GM12878 (cell line): ENCODE measurements at regions not wholly inside any gene's neighbourhood (a gene's known extent, or its start where the extent isn't known, plus 50 kb on each side); places are given as distances from the start of the nearest gene placed in this dataset.

Source experiments
- ATAC-seq: fragments of 200-7000 bp; cut with Tn5 transposase; 3 replicates; pipeline ENCODE4 v1.9.1; 2020; ENCODE audit warnings: mild to moderate bottlenecking, moderate library complexity
- BruUV-seq: library from RNA; stranded (reverse); fragments of 400-500 nt; replicated peaks from 2 replicates; lab custom pipeline; 2021; lab: Mats Ljungman, UMichigan
- CTCF ChIA-PET: fragments of 300-600 bp; sonication (Branson Sonifier 250); formaldehyde crosslinking; extraction: SDS; loops from one replicate; lab custom pipeline; 2021; ENCODE audit warnings: inconsistent platforms; lab: Yijun Ruan, JAX
- POLR2A ChIA-PET: fragments of 350-600 bp; formaldehyde crosslinking; extraction: SDS; loops from one replicate; lab custom pipeline; 2021; ENCODE audit warnings: inconsistent platforms; lab: Charles Lee
- RAD21 ChIA-PET: fragments of 300-600 bp; sonication (Branson Sonifier 250); formaldehyde crosslinking; loops from one replicate; lab custom pipeline; 2023; ENCODE audit warnings: antibody characterized with exemption; ENCODE audit not compliant: unreplicated experiment; lab: Charles Lee
- SMC1A ChIA-PET: fragments of 300-600 bp; sonication (Branson Sonifier 250); formaldehyde crosslinking; loops from one replicate; lab custom pipeline; 2023; ENCODE audit not compliant: unreplicated experiment, uncharacterized antibody; lab: Charles Lee
- DNase-seq: peaks from one replicate; pipeline ENCODE4 v3.0.0-alpha.2; 2011; ENCODE audit warnings: low read depth, low spot score
- FAIRE-seq: peaks from 3 replicates; lab custom pipeline; 2011; peaks lifted over from hg19 to GRCh38; lab: Jason Lieb, UNC
- H2AFZ ChIP-seq: 2 replicates; pipeline ENCODE4 v1.6.0; 2011; ENCODE audit warnings: low read depth, low read length, control low read depth; ENCODE audit not compliant: control insufficient read depth
- H3K27ac ChIP-seq: 2 replicates; pipeline ENCODE4 v1.5.1; 2011; ENCODE audit warnings: control low read depth; ENCODE audit not compliant: control insufficient read depth, insufficient read depth
- H3K27me3 ChIP-seq, 2 experiments: replicated peaks in 1 of 2; 2 replicates each; pipeline versions ENCODE4 v1.6.0 to v1.6.1; 2011; ENCODE audit warnings: low read length in 1 of 2; ENCODE audit not compliant: control insufficient read depth in 2 of 2, insufficient read depth in 2 of 2
- H3K36me3 ChIP-seq, 2 experiments: 2 replicates each; pipeline ENCODE4 v1.5.1; 2011; ENCODE audit warnings: low read length in 1 of 2; ENCODE audit not compliant: control insufficient read depth in 2 of 2, insufficient read depth in 2 of 2
- H3K4me1 ChIP-seq: 2 replicates; pipeline ENCODE4 v1.6.1; 2011; ENCODE audit warnings: mild to moderate bottlenecking, low read length, moderate library complexity, mixed read lengths; ENCODE audit not compliant: control insufficient read depth, insufficient read depth
- H3K4me2 ChIP-seq: 2 replicates; pipeline ENCODE4 v1.6.0; 2011; ENCODE audit warnings: control low read depth; ENCODE audit not compliant: control insufficient read depth, insufficient read depth
- H3K4me3 ChIP-seq: fragments of 200-600 bp; sonication (generic); 2 replicates; pipeline ENCODE4 v1.5.1; 2016
- H3K79me2 ChIP-seq: 2 replicates; pipeline ENCODE4 v1.6.0; 2011; ENCODE audit warnings: low read length; ENCODE audit not compliant: control insufficient read depth, insufficient read depth
- H3K9ac ChIP-seq: 2 replicates; pipeline ENCODE4 v1.8.0; 2011; ENCODE audit warnings: low read length, control low read depth, mixed read lengths; ENCODE audit not compliant: control insufficient read depth, insufficient read depth
- H3K9me3 ChIP-seq: replicated peaks from 3 replicates; pipeline ENCODE4 v1.5.1; 2011; ENCODE audit warnings: mild to moderate bottlenecking, low read length; ENCODE audit not compliant: control insufficient read depth, insufficient read depth
- H4K20me1 ChIP-seq: 2 replicates; pipeline ENCODE4 v1.6.0; 2011; ENCODE audit not compliant: control insufficient read depth, insufficient read depth
- CHD1 ChIP-seq: IDR thresholded peaks from 2 replicates; pipeline ENCODE4 v1.6.1; 2012; ENCODE audit warnings: low read depth, low read length, improper control_type of control experiment
- DPF2 ChIP-seq: fragments of 450-650 bp; IDR thresholded peaks from 2 replicates; pipeline ENCODE4 v1.6.1; 2017; ENCODE audit warnings: mild to moderate bottlenecking
- HDGF ChIP-seq: fragments of 450-650 bp; IDR thresholded peaks from 2 replicates; pipeline ENCODE4 v1.6.1; 2016; ENCODE audit warnings: antibody characterized with exemption
- IRF4 ChIP-seq: IDR thresholded peaks from 2 replicates; pipeline ENCODE4 v1.6.1; 2011; ENCODE audit warnings: low read depth, low read length
- JUNB ChIP-seq: IDR thresholded peaks from 2 replicates; pipeline ENCODE4 v1.6.1; 2016; ENCODE audit warnings: antibody characterized with exemption, mild to moderate bottlenecking
- KAT2A ChIP-seq: conservative IDR thresholded peaks from 2 replicates; pipeline ENCODE4 v1.6.1; 2011; ENCODE audit warnings: low read depth, low read length; ENCODE audit not compliant: control insufficient read depth
- MTA3 ChIP-seq: IDR thresholded peaks from 2 replicates; pipeline ENCODE4 v1.6.1; 2012; ENCODE audit warnings: low read length, inconsistent platforms, borderline replicate concordance
- PKNOX1 ChIP-seq: fragments of 450-650 bp; IDR thresholded peaks from 2 replicates; pipeline ENCODE4 v1.6.1; 2016; ENCODE audit warnings: mild to moderate bottlenecking
- SKIL ChIP-seq: fragments of 450-650 bp; IDR thresholded peaks from 2 replicates; pipeline ENCODE4 v1.6.1; 2017; ENCODE audit warnings: mild to moderate bottlenecking, low read depth, inconsistent platforms; ENCODE audit not compliant: poor library complexity, severe bottlenecking
- SPI1 ChIP-seq: IDR thresholded peaks from 2 replicates; pipeline ENCODE4 v1.6.1; 2011; ENCODE audit warnings: low read depth, mild to moderate bottlenecking, low read length, moderate library complexity, borderline replicate concordance; ENCODE audit not compliant: insufficient read depth
- ZBED1 ChIP-seq: IDR thresholded peaks from 2 replicates; pipeline ENCODE4 v1.6.1; 2016; ENCODE audit warnings: borderline replicate concordance
- ZNF274 ChIP-seq: IDR thresholded peaks from one replicate; pipeline ENCODE4 v1.8.0; 2011; ENCODE audit not compliant: insufficient read length, insufficient read depth
- ZSCAN29 ChIP-seq: fragments of 450-650 bp; IDR thresholded peaks from 2 replicates; pipeline ENCODE4 v1.6.1; 2017; ENCODE audit warnings: mild to moderate bottlenecking, moderate library complexity
- WGBS: methylation state at CpG from one replicate; pipeline ENCODE4 v1.1.6; 2016; ENCODE audit warnings: low lambda C conversion rate; ENCODE audit not compliant: insufficient replicate concordance, insufficient coverage; ENCODE audit errors: missing lambda C conversion rate; 5-methylcytosine and 5-hydroxymethylcytosine counted together
- in situ Hi-C: fragments of 300-500 bp; cut with MboI; formaldehyde crosslinking; loops from 9 replicates; pipeline ENCODE4 v1.14.3; 2018; ENCODE audit warnings: mixed read lengths
- intact Hi-C: fragments of 100-400 bp; cut with micrococcal nuclease; formaldehyde crosslinking; loops from one replicate; pipeline ENCODE4 v1.14.2; 2022; ENCODE audit not compliant: unreplicated experiment
- TF ChIP-seq, protein P1 (sequence below): IDR thresholded peaks from 2 replicates; pipeline ENCODE4 v1.6.1; 2011; ENCODE audit warnings: borderline replicate concordance, low read depth, mild to moderate bottlenecking, moderate library complexity, mixed read lengths, low read length; ENCODE audit not compliant: insufficient read depth; ENCODE audit errors: extremely low read length

DNA sequence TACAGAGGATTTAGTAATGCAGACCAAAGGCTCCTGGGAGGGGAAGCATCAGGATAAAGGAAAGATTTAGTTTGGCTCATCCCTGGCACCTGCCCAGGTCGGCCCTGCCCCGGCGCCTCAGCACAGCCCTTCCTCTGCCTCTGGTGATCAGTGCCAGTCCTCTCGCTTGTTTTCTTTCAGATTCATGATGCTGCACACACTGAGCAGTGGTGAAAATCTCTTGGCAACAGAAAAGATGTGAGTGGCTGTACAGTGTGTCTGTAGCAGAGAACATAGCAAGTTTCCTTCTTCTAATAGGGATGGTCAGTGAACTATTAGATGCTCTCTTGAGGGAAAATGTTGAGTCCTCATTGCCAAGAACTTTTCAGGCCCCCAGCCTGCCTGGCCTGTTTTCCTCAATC is 994.1 kb downstream of the KCNMA1 start (continued):
- TF ChIP-seq SKIL (no peak), CHD1 (no peak), KAT2A (no peak)

- Histone ChIP-seq H2AFZ (no peak overlapping the region), H3K9ac (no peak overlapping the region), H4K20me1 (no peaks in the 10 kb centered on the region), H3K4me1 (no peaks in the 10 kb centered on the region), H3K27ac (no peak overlapping the region), H3K27me3 (no peaks in the 10 kb centered on the region), H3K4me2 (no peak overlapping the region), H3K79me2 (no peaks in the 10 kb centered on the region), H3K9me3 (no peaks in the 10 kb centered on the region), H3K4me3 (no peak overlapping the region), H3K36me3 (no peaks in the 10 kb centered on the region)
- CTCF ChIA-PET, result interaction anchor here (0.6 kb wide), 1 partner anchor 16 kb away, joined by 3 read pairs; no protein-coding TSS in a partner anchor
- no peak for FAIRE-seq
- intact Hi-C loops, result no loop called here
- no TSS peak for BruUV-seq
- no peak for ATAC-seq
- SMC1A ChIA-PET, result no interaction called here
- RAD21 ChIA-PET, result no interaction called here
- no peak for DNase-seq
- in situ Hi-C loops, result no loop called here
- POLR2A ChIA-PET, result no interaction called here
- 0% methylated on average over 1 of the region's 1 CpG for WGBS
- no peak for TF ChIP-seq SPI1
- TF ChIP-seq, protein P1, sequence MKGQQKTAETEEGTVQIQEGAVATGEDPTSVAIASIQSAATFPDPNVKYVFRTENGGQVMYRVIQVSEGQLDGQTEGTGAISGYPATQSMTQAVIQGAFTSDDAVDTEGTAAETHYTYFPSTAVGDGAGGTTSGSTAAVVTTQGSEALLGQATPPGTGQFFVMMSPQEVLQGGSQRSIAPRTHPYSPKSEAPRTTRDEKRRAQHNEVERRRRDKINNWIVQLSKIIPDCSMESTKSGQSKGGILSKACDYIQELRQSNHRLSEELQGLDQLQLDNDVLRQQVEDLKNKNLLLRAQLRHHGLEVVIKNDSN, result no peak
- TF ChIP-seq ZSCAN29, result no peak
- TF ChIP-seq IRF4, result no peak
- TF ChIP-seq DPF2, result no peak
- TF ChIP-seq ZNF274, result no peak
- no peak for TF ChIP-seq PKNOX1
- TF ChIP-seq JUNB, result no peak
- TF ChIP-seq ZBED1, result no peak
- no peak for TF ChIP-seq MTA3
- TF ChIP-seq HDGF, result no peak
These were observed 995.2 kb downstream of the KCNMA1 start for GRCh38 chr10:76642358-76642757.
